EH (cell line): ENCODE measurements at regions not wholly inside any gene's neighbourhood (a gene's known extent, or its start where the extent isn't known, plus 50 kb on each side); places are given as distances from the start of the nearest gene placed in this dataset.

Experiments
- DNase-seq: peaks from one replicate; pipeline ENCODE4 v3.0.0-alpha.2; 2015; ENCODE audit warnings: low read depth

- no peak for DNase-seq
These were observed 722.5 kb downstream of the FAT4 start for GRCh38 chr4:126037231-126037630.

GRCh38 chr4:126038502-126039144, 723.9 kb downstream of the FAT4 start:
- DNase-seq = no peak

DNA sequence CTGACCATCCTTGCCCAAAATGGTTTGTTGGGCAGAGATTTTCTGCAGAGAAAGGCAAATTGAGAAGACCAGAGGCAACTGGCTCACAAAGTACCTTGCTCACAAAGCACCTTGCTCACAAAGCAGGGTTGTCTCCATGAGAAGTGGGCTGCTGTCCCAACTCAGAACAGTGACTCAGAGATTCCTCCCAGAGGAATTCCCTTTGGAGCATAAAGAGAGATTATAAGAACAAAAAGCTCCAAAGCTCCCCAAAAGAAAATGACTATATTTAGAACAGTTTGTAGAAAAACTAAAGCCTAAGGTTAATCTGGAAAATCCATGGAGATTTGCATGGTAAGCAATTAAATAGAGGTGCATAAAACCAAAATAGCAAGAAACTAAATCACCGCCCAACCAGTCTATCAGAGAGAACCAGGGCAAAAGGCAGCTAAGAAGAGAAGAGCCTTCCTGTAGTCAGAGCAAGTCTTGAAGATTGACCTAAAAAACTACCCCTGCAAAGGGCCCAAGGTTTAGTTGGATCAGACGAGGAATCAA, 731.4 kb downstream of the FAT4 start:
- DNase-seq = no peak

DNA sequence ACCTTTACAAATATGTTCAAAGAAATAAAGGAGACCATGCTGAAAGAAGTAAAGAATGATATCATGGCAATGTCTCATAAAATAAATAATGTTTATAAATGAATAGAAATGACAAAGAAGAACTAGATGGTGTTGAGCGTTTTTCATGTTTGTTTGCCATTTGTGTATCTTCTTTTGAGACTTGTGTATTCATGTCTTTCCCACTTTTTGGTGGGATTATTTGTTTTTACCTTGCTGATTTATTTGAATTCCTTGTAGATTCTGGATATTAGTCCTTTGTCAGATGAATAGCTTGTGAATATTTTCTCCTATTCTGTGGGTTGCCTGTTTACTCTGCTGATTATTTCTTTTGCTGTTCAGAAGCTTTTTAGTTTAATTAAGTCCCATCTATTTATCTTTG, 732.4 kb downstream of the FAT4 start:
- no peak for DNase-seq

DNA sequence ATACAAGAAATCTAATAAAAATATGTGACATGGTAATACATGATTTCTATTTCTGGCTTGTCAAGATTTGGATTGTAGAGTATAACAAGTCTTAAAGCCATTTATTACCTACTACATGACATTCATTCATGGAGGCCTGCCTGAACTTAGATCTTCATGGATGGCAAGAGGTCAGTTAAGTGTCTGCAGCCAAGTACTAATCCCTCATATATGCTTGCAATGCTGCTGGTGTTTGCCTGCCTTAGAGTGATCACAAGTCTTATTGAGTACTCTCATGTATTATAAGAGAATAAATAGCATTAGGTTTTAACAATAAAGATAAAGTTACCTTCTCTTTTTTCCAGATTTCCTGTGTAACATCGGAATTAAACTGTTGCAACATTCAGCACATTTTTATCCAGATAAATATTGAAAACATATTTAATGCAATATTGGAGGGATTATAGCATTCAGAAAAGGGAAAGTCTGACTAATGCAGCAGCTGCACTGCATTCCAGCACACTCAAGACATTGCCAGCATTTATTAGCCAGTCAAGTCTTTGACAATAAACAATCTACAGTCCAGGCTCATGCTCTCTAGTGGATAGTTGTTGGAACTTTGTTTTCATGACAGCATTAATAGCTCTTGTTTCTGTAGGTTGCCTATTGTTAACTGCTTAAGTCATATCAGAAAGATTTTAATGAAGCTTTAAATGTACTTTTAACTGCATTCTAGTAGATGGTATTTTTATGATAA, 737.1 kb downstream of the FAT4 start:
- peak; percentile 55 for DNase-seq

GRCh38 chr4:126056116-126056650, 741.4 kb downstream of the FAT4 start:
- DNase-seq = no peak

GRCh38 chr4:126057371-126057770, 742.6 kb downstream of the FAT4 start:
- DNase-seq = no peak

DNA sequence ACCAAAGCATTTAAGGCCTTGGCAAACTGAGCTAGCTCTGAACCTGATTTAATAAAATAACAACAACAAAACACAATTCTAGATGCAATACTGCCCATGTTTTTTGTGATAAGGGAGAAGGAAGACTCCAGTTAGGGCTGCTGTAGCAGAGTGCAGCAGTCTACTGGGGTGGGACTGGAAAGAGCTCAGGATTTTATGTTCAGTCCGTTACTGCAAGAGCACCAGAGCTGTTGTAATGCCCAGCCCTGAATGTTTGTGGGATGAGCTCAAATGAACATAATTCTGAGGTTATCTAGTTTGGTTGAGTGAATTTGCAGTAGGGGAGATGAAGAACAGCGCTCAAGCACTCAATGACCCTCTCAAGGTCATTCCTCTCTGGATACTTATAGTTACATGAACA, 743.8 kb downstream of the FAT4 start:
- DNase-seq = no peak

GRCh38 chr4:126061655-126062054, 746.9 kb downstream of the FAT4 start:
- DNase-seq = no peak

GRCh38 chr4:126065016-126065415, 750.3 kb downstream of the FAT4 start:
- DNase-seq = no peak

GRCh38 chr4:126071346-126072333, 756.9 kb downstream of the FAT4 start:
- peak; percentile 53 for DNase-seq

DNA sequence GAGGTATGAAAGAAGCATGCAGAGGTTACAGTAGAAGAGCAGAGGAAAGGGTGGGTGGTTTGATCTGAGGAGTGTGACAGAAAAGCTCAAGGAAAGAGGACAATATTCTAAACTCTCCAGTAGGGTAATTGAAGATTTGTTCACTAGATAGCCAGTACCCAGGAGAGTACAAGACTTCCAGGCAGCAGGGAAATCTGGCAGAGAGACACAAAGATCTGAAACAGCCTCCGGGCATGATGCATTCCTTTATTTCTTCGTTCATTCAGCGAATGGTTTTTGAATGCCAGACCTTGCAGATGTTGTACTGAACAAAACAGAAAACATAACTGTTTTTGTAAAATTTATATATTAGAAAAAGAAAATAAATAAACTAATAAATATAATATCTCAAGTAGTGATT, 766.6 kb downstream of the FAT4 start:
- DNase-seq = peak; percentile 21

- no peak for DNase-seq
These were observed 771.3 kb downstream of the FAT4 start for GRCh38 chr4:126086041-126086440.

DNA sequence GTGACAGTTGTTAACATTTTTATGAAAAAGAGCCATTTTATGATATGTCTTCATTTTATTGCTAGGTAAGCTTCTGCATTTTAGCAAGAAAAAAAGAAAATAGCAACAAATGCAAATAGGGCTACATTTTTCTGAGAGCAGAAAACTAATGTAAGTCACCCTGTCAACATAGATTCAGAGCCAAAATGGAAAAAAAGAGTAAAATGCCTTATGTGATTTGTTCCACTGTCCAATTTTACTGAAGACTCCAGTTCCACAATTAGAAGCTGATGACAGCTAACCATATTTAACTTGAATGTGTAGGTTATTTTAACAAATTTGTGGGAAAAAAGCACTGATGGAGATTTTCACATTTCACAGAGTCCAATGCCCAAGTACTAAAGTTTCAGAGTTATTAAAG, 772.3 kb downstream of the FAT4 start:
- DNase-seq = no peak

DNA sequence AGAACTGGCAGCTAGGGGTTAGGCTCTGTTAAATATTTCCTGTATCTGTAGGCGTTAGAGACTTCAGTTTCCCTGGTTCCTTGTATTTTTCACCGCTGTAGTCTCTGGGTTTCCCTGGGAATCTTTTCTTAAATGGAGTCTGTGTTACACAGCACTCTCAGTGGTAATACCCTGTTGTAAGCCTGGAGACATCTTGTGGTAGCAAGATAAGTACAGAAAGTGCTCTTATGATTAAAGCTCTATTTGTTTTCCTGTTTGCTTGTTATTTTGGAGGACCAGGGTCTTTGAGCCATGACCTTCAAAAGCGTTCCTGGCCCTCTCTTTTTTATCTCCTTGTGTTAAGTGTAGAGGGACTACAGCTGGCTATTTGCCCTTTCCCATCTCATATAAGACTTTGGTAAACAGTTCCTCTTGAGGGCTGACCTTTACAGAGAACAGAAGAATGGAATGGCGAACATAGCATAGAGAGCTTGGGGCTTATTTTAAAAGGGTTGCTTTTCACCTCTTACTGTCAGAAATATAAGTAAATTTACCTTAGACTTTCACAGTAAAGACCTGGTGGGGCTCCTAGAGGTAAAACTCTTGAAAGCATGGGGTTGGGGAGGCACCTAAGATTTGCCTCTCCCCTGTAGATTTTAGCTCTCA, 782.5 kb downstream of the FAT4 start:
- no peak for DNase-seq

- peak; percentile 3 for DNase-seq
These were observed 791.9 kb downstream of the FAT4 start for GRCh38 chr4:126106658-126107057.

- DNase-seq = no peak
These were observed 795.1 kb downstream of the FAT4 start for GRCh38 chr4:126109836-126110235.

- no peak for DNase-seq
These were observed 798.3 kb downstream of the FAT4 start for GRCh38 chr4:126113058-126113457.

GRCh38 chr4:126123611-126124325, 809.0 kb downstream of the FAT4 start:
- DNase-seq = peak; percentile 23

DNA sequence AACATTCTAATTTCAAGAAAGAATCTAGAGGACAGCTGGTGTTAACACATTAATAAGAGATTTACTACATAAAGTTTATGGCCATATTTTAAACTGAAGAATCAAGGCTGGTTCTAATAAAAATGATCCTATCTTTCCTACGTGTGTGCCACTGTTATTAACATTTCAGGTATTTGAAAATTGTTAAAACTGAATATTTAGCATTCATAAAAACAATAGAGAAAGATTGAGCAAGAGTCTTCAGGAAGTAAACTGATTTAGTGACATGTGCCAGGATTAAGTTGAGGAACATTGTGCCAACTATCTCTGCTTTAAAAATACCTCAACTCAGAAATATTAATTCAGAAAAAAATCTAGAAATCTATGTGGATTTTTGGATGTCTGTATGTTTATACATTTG, 810.1 kb downstream of the FAT4 start:
- DNase-seq = no peak

- no peak for DNase-seq
These were observed 815.5 kb downstream of the FAT4 start for GRCh38 chr4:126130215-126130614.
